ENCODE measurements at regions not wholly inside any gene's neighbourhood (a gene's known extent, or its start where the extent isn't known, plus 50 kb on each side); places are given as distances from the start of the nearest gene placed in this dataset.

DNA sequence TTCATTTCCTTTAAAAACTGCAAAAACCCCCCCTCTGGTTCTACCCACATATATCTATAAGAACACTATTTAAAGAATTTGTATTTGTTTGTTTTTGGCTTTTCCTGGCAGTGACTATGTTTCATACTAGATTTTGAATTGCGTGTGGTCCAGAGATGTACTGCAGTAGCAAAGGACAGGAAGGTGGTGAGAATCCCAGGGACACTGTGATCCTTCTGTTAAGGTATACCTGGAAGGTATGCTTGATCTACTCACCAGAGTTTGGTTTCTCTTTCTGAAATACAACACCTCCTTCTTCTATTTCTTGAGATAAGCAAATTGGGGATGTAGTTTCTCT lies 129.6 kb upstream of the RASGEF1B start:
- peaks cover 8% of the 10 kb centered on the region for H3K4me1 ChIP-seq
- TF ChIP-seq CTCF (IDR thresholded peaks at IDR 0.05) = no peak
- peaks cover 3% of the 10 kb centered on the region for H3K9me3 ChIP-seq
- ATAC-seq (no peak), DNase-seq (no peak)
- intact Hi-C loops (cut with DNase I) = no loop called here
- H3K36me3 ChIP-seq = no peaks in the 10 kb centered on the region
- no peak overlapping the region for H3K4me3 ChIP-seq
- no peak overlapping the region for H3K27ac ChIP-seq
- H3K27me3 ChIP-seq (ENCODE audit: low read depth) = no peaks in the 10 kb centered on the region

DNA sequence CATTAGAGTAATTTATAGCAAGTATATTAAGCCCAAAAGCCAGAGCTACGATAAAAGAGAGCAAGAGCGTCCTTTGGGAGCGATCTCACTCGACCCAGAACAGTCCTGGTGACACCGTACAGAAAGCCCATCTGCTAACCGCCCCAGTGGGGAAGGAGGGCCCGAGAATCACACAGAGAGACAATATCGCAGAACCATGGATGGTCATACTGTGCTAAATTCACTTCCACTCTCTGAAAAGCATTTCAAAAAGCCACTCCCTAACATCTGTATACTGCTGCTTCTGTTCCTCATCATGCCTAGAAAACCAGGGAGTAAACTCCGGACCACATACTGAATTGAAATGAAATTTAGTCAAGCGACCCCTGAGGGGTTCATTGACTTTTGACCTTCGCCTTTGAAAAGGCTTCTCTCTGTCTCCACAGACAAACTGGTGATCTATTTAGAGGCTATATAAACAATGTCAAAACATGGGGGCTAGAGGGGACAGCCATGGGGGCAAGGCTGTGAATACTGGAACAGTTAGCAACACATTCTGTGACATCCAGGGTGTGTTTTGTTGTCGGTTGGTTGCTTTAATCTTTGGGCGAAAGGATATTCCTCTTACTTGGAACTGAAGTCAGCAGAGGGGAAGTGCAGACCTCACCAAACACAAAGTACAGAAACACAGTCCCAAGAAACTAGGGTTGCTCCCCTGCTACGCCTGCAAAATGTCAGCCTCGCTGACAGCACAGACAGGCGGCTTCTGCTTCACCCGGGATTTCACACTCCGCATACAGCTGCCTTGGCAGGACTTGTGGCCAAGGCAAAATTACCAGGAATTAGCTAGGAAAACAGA lies 129.0 kb upstream of the RASGEF1B start:
- intact Hi-C loops (cut with DNase I) = no loop called here
- TF ChIP-seq CTCF (IDR thresholded peaks at IDR 0.05) = no peak
- H3K4me3 ChIP-seq = no peak overlapping the region
- H3K9me3 ChIP-seq = peaks cover 3% of the 10 kb centered on the region
- H3K27me3 ChIP-seq (ENCODE audit: low read depth) = no peaks in the 10 kb centered on the region
- H3K4me1 ChIP-seq = peaks cover 13% of the 10 kb centered on the region
- H3K27ac ChIP-seq = no peak overlapping the region
- H3K36me3 ChIP-seq = no peaks in the 10 kb centered on the region
- peak; percentile 65 to 78 for ATAC-seq
- no peak for DNase-seq

DNA sequence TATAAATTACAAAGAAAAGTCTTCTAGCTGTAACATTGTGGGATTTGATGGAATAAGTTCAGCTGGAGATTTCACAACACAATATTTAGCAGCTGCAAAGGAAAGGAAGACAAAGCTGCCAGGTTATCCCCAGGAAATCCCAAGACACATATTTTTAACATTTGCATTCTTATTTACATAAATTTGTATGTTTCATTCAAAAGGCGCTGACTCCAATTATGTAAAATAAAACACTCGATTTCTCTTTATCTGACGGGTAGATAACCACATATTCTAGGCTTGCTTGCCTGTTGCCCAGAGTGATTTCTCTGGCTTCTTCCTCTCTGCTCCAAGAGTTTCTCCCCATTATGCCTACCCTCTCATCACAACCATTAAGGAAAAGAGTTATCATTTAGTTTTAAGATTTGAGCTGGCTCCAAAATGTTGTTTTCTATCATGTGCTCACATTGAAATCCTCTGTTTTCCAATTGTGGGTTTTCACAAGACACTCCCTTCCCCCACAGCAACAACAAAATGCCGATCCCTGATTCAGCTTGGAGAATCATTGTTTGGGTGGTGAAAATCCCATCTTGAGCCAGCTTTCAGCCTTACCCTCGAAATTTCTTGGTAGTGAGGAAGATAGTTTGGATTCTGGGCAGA lies 128.2 kb upstream of the RASGEF1B start:
- Histone ChIP-seq H3K36me3 (no peaks in the 10 kb centered on the region), H3K4me1 (peaks cover 20% of the 10 kb centered on the region), H3K27ac (no peak overlapping the region), H3K9me3 (peaks cover 3% of the 10 kb centered on the region), H3K27me3 (ENCODE audit: low read depth) (no peaks in the 10 kb centered on the region), H3K4me3 (no peak overlapping the region)
- DNase-seq (no peak), ATAC-seq (no peak)
- TF ChIP-seq CTCF (IDR thresholded peaks at IDR 0.05) = no peak
- intact Hi-C loops (cut with DNase I) = no loop called here

GRCh38 chr4:81595798-81596610 lies 124.3 kb upstream of the RASGEF1B start:
- H3K36me3 ChIP-seq = no peaks in the 10 kb centered on the region
- ATAC-seq = no peak
- no peaks in the 10 kb centered on the region for H3K27me3 ChIP-seq (ENCODE audit: low read depth)
- H3K27ac ChIP-seq = no peak overlapping the region
- no peak for DNase-seq
- H3K9me3 ChIP-seq = peaks cover 3% of the 10 kb centered on the region
- no peak for TF ChIP-seq CTCF (IDR thresholded peaks at IDR 0.05)
- intact Hi-C loops (cut with DNase I) = no loop called here
- no peak overlapping the region for H3K4me3 ChIP-seq
- peaks cover 20% of the 10 kb centered on the region for H3K4me1 ChIP-seq

GRCh38 chr4:81595287-81595686 lies 123.6 kb upstream of the RASGEF1B start:
- Histone ChIP-seq H3K27me3 (ENCODE audit: low read depth) (no peaks in the 10 kb centered on the region), H3K27ac (no peak overlapping the region), H3K9me3 (peaks cover 3% of the 10 kb centered on the region), H3K4me1 (peaks cover 14% of the 10 kb centered on the region), H3K4me3 (no peak overlapping the region), H3K36me3 (no peaks in the 10 kb centered on the region)
- intact Hi-C loops (cut with DNase I) = no loop called here
- DNase-seq (no peak), ATAC-seq (no peak)
- no peak for TF ChIP-seq CTCF (IDR thresholded peaks at IDR 0.05)
